Stimulated activated CD8-positive, alpha-beta memory T cell treated with anti-CD3 and anti-CD28 coated beads, Interleukin-12 subunit alpha, Interleukin-12 subunit beta, amount 100 ng/mL, for 24 hours (primary cell): ENCODE measurements at regions not wholly inside any gene's neighbourhood (a gene's known extent, or its start where the extent isn't known, plus 50 kb on each side); places are given as distances from the start of the nearest gene placed in this dataset.
"Not testable (repeated sequence)": the region's sequence is repeated elsewhere in the genome, so short reads cannot be mapped to it uniquely, and the experiment has no call there.

Experiments used
- DNase-seq: peaks from one replicate; pipeline ENCODE4 v3.0.0-alpha.2; 2020; ENCODE audit errors: extremely low read depth

DNA sequence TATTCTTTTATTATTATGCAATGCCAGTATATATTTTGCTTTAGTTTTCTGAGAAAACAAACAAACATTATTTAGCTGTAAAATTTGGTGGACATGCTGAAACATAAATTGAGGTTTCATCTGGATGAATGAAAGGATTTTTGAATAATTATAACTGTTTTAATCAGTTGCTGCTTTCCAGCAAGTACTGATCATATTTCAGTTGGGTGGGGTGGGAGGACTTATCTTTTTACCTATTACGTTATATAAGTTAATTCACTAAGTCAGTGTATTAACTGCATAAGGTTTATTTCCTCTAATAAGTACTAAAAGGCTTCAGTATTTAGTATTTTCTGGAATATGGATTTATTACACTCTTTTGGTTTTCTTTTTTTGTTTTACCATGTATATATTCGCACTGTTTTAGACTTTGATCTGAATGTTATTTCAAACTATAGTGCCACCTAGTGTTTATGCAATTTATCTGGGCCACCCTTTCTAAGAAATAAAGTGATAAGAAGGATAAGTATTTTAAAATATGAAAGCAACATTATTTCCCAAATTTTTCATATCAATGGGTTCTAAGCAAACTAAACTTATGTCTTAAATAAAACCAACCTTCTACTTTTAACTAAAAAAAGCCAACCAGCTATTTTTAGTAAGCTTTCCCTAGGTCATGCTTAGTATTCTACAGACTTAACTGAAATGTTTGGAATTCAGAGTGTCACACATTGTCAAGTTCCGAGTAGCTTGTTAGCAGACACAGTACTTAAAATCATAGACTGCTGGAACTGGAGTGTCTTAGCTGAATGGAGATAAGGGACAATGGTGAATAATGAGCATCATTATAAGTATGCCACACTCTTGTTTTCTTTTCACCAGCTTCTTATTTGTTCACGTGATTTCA, 105.4 kb upstream of the MCHR2 start:
- no peak for DNase-seq

DNA sequence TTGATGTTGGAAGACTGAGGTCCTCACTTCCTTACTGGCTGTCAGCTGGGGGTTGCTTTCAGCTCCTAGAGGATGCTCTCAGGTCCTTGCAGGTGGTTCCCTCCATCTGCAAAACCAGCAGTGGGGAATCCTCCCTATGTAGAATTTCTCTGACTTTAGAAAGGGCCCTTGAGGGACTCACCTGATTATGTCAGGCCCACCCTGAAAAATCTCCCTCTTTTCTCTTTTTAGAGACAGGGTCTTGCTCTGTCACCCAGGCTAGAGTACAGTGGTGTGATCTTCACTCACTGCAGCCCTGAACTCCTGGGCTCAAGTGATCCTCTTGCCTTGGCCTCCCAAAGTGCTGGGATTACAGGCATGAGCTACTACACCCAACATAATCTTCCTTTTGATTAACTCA, 102.9 kb upstream of the MCHR2 start:
- DNase-seq: no peak

DNA sequence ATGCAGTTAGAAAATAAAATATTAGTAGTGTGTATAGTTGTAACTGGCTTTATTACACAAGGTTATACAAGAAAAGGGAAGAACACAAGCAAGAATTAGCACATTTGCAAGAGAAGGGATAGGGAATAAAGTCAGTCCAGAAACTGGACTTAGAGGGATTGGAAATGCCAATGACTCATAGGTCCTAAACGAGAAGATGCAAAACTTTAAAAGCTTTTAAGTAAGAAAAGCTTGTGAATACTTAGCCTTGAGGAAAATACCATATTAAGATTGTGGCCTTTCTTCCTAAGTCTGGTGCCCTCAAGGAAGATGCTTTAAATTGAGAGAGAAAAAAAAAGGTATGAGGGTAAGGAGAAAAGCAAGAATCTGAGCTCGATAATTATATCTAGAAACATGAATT, 102.3 kb upstream of the MCHR2 start:
- no peak for DNase-seq

DNA sequence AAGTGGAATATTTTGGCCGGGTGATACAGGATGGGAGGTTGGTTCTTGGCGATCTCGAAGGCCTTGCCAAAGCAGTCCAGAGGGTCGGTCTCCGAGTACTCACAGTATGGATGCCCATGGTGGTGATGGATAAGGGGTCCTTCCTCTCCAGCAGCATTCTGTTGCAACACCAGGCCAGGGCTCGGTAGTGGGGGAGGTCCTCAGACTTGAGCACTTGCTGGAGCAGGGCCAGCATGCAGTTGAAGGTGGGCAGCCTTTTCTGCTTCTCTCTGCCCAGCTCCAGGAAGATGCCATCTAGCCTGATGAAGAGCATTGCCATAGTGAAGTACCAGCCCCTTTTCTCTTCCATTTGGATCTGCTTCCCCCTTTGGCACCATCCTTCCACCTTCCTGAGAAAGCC, 99.4 kb upstream of the MCHR2 start:
- DNase-seq: no peak

DNA sequence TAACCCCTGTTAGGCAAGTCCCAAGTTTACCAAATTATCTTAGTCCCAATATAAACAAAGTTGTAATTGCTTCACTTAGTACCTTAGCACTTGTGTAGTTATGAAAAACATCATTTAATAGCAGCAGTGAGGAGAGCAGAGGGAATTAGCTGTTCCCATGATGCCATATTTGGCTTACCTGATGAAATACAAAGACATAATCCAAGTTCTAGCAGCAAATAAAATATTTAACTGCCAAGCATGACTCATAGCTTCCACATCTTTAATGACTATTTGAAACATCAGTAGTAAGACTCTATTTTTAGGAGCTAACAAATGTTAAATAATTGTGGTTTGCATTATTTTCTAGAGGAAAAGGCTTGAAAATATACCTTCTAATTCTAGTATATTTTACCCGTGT, 94.0 kb upstream of the MCHR2 start:
- DNase-seq: no peak

DNA sequence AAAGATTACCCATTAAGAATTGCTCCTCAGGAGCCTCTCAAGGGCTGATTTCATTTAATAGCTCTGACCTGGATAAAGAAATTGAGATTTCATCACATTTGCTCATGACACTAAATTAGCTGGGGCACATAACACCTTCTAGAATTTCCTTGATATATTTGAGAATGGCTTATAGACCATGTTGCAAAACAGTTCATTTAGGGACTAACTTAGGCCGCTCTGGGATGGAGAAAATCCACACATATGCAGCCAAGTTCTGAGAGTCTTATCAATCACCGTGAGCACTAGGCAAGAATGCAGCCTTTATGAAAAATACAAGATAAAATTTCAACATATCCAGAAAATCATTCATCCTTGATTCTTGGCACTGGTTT, 91.0 kb upstream of the MCHR2 start:
- DNase-seq: no peak

DNA sequence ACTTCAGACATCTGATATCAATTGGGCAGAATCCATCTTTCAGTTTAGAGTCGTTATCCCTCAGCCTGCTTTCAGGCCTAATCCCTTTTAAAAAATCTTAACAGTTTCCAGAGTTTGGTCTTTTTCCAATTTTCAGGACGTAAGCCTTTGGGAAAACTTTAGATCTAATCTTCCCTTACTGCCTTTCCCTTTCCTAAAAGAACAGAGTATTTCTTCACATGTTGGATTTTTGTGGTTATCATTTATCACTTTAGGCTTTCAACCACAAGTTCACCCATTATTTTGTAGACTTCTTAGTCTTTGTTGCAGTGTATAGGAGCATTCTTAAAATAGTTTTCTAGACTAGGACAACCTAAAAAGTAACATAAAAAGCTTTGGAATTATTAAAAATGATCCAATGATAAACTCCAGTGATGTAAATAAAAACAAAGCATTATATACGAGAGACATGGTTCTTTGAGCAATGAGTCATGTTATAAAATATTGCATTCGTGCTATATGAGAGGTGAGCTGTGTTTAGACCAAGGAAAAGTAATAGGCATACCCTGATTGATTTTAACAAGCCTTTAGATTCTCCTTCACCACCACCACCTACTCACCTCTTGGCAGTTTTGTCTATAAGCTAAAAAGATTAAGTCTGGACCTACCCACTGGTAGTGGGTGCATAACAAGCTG, 90.4 kb upstream of the MCHR2 start:
- DNase-seq: no peak

DNA sequence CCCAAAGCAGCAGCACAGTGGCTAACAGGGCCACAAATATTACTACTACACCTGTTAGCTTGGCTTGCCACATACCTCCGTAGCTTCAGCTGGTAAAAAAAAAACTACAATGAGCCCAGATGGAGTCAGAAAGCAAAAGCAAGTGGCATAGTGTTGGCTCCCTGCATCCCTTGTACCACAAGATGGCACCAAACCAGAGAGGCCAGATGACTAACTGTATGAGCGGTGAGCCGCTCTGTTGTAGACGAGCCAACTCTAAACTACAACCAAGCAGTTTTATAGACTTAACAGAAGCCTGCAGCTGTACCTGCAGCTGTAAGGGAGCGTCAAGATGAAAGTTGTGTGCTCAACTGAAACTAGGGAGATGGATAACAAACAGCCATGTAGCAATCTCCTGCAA, 84.5 kb upstream of the MCHR2 start:
- no peak for DNase-seq

DNA sequence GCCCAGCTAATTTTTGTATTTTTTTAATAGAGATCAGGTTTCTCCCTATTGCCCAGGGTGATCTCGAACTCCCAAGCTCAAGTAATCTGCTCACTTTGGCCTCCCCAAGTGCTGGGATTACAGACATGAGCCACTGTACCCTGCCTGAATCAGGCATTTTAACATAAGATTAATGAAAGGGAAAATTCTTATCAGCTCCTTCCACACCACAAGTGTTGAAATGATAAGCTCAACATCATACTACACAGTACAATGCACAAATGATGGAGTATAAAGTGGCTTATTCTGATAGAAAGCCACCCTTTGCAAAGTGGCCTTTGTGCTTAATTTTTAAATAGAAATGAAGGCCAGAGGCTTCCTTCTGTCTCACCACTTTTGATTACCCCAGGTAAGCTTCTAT, 71.3 kb upstream of the MCHR2 start:
- DNase-seq: no peak

DNA sequence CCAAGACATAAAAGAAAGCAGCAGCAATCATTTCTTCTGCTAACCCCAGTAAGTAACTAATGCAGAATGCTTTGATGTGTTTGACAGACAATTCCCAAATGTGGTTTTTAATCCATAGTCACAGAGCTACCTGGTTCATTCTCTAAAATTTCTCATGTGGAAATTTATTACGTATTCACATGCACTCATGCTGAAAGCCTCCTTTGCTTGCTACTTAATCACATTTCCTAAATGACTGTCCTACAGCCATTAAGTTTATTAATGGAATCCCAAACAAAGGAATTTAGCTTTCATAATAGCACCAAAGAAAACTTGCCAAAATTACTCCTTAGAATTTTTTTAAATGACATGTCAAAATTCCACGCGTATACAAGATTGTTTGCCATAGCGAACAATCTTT, 68.6 kb upstream of the MCHR2 start:
- no peak for DNase-seq

DNA sequence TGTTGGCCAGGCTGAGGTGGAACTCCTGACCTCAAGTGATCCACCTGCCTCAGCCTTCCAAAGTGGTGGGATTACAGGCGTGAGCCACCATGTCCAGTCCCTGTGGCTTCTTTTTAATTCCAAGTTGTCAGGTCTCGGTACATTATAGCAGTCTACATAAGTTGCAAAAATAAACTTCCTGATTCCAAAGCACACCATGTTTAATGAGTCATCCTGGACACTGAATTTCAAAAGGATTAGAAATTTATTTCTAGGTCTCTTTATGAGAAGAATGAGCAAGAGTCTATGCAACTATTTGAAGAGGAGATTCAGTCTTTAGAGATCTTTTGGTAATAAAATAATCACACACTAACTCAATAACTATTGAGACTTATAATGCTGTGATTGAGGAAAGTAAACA, 63.9 kb upstream of the MCHR2 start:
- DNase-seq: no peak

DNA sequence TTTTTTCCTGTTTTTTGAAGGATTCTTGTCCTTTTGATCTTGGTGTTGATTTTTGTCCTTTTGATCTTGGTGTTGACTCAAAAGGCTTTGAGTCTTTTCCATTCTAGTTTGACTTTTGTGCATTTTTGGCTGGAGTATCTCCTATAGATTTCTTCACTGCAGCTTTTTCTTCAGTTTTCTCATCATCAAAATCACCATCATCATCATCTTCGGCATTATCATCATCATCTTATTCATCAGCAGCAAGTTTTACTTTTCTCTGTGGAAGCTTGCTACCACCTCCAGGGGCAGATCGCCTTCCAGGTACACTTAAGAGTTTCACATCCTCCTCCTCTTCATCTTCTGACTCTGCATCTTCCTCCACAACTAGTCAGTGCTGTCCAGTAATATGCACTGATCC, 56.5 kb upstream of the MCHR2 start:
- DNase-seq: no peak

DNA sequence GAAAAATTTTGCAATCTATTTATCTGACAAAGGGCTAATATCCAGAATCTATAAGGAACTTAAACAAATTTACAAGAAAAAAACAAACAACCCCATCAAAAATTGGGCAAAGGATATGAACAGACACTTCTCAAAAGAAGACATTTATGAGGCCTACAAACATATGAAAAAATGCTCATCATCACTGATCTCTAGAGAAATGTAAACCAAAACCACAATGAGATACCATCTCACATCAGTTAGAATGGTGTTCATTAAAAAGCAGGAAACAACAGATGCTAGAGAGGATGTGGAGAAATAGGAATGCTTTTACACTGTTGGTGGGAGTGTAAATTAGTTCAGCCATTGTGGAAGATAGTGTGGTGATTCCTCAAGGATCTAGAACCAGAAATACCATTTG, 49.9 kb upstream of the MCHR2 start:
- DNase-seq: not testable (repeated sequence)
